ENCODE measurements at regions not wholly inside any gene's neighbourhood (a gene's known extent, or its start where the extent isn't known, plus 50 kb on each side); places are given as distances from the start of the nearest gene placed in this dataset.
"Not testable (repeated sequence)": the region's sequence is repeated elsewhere in the genome, so short reads cannot be mapped to it uniquely, and the experiment has no call there.

DNA sequence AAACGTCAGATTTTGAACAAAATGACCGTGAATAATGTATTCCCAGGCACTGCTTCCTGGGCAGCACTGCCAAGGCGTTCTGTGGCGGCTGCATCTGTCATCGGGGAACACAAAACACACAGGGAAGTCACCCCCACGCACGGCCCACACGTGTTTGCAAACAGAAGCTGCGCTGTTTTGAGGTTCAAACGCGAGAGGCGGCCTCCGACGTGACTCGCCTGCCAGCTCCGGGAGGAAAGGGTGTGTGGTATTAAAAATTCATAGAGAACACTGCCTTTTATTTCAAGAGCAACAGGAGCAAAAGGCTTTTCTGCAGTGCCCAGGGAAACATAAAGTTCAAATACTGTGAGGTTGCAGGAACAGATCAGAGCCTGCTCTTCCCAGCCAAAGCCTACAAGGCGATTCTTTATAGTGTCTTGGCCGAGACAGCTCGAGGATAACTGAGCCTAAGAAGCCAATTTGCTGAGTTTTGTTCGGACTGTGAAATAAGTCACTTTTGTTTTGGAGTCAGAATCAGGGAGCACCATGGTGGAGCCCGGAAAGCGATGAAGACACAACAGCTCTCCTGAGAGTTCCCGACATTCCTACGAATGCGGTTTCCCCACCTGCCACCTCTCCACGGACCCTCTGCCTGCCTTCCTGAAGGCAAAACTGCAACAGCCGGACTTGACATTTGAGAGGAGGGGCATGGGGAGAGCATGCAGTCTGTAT is 115.3 kb upstream of the IRX2 start:
- no peaks in the 10 kb centered on the region for H3K36me3 ChIP-seq (ENCODE audit: control insufficient read depth, insufficient read depth, low read length)
- H3K27ac ChIP-seq (ENCODE audit: low read depth, low read length), result no peak overlapping the region
- H3K4me1 ChIP-seq (ENCODE audit: control insufficient read depth, insufficient read depth, low read length), result no peaks in the 10 kb centered on the region
- H3K9ac ChIP-seq (ENCODE audit: low read length), result no peak overlapping the region
- H3K27me3 ChIP-seq (ENCODE audit: control insufficient read depth, insufficient read depth, low read length), result no peaks in the 10 kb centered on the region
- H3K9me3 ChIP-seq (ENCODE audit: control insufficient read depth, insufficient read depth, low read depth, low read length), result no peaks in the 10 kb centered on the region
- H3K4me3 ChIP-seq (ENCODE audit: low read depth, low read length), result no peak overlapping the region

DNA sequence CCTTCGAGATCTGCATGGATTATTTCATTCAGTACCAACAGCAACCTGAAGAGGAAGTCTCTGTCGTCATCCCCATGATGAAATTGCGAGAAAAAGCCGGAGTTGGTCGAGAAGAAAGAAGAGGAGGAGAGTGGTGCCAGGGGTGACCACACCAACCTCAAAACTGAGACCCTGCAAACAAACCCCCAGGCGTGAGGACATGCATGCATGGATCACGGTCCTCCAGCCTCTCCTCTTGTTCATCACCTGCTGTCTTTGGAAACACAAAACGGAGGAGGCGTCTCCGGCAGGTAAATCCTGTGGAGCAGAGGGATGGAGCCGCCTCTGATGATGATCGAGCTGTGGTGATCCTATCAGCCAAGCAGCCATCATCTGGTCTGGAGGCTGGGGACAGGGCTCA is 114.4 kb upstream of the IRX2 start:
- Histone ChIP-seq H3K4me3 (ENCODE audit: low read depth, low read length) (no peak overlapping the region), H3K36me3 (ENCODE audit: control insufficient read depth, insufficient read depth, low read length) (no peaks in the 10 kb centered on the region), H3K9ac (ENCODE audit: low read length) (no peak overlapping the region), H3K27ac (ENCODE audit: low read depth, low read length) (no peak overlapping the region), H3K4me1 (ENCODE audit: control insufficient read depth, insufficient read depth, low read length) (no peaks in the 10 kb centered on the region), H3K9me3 (ENCODE audit: control insufficient read depth, insufficient read depth, low read depth, low read length) (no peaks in the 10 kb centered on the region), H3K27me3 (ENCODE audit: control insufficient read depth, insufficient read depth, low read length) (no peaks in the 10 kb centered on the region)

GRCh38 chr5:2864515-2865105 is 113.1 kb upstream of the IRX2 start:
- H3K36me3 ChIP-seq (ENCODE audit: control insufficient read depth, insufficient read depth, low read length), result no peaks in the 10 kb centered on the region
- H3K9ac ChIP-seq (ENCODE audit: low read length), result no peak overlapping the region
- H3K27me3 ChIP-seq (ENCODE audit: control insufficient read depth, insufficient read depth, low read length), result no peaks in the 10 kb centered on the region

DNA sequence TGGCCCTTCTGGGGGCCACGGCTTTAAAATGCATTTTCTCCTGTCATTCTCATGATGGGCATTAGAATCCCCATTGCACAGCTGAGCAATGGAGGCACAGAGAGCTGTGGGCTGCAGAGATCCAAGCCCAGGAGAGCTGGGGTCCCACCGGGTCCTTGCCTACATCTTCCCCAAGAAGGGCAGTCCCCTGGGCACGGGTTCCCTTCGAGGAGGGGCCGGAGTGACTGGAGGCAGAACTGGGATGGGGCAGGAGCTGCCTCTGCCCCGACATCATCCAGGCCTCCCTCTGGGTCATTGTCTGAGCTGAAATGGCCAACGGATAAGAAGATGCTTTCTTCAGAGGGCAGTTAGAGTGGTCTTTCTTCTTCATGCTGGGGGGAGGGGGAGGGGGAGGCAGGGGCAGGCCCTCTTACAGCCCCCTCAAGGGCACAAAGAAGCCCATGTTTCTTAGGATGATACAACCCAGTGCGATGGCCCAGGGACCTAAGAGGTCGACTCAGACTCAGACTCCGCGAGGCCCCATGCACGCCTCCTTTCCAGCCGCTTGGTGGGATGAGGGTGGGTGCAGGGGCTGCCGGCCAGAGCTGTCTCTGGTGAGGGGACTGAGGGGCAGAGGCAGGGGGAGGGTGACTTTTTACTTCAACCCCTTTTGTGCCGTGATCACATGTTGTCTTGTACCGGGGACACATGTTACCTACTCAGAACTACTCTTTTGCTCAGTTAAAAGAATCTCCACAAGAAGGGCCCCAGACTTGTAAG is 112.4 kb upstream of the IRX2 start:
- Histone ChIP-seq H3K27me3 (ENCODE audit: control insufficient read depth, insufficient read depth, low read length) (no peaks in the 10 kb centered on the region), H3K9ac (ENCODE audit: low read length) (no peak overlapping the region)

More at GRCh38 chr5:2864515-2865105, 113.1 kb upstream of the IRX2 start:
- Histone ChIP-seq H3K9me3 (ENCODE audit: control insufficient read depth, insufficient read depth, low read depth, low read length) (no peaks in the 10 kb centered on the region), H3K4me1 (ENCODE audit: control insufficient read depth, insufficient read depth, low read length) (no peaks in the 10 kb centered on the region), H3K27ac (ENCODE audit: low read depth, low read length) (no peak overlapping the region), H3K4me3 (ENCODE audit: low read depth, low read length) (no peak overlapping the region)

GRCh38 chr5:2863133-2863532 is 111.7 kb upstream of the IRX2 start:
- Histone ChIP-seq H3K36me3 (ENCODE audit: control insufficient read depth, insufficient read depth, low read length) (no peaks in the 10 kb centered on the region), H3K4me1 (ENCODE audit: control insufficient read depth, insufficient read depth, low read length) (no peaks in the 10 kb centered on the region), H3K9me3 (ENCODE audit: control insufficient read depth, insufficient read depth, low read depth, low read length) (no peaks in the 10 kb centered on the region)

More for the DNA sequence above, 112.4 kb upstream of the IRX2 start:
- H3K27ac ChIP-seq (ENCODE audit: low read depth, low read length), result no peak overlapping the region
- no peaks in the 10 kb centered on the region for H3K4me1 ChIP-seq (ENCODE audit: control insufficient read depth, insufficient read depth, low read length)
- H3K36me3 ChIP-seq (ENCODE audit: control insufficient read depth, insufficient read depth, low read length), result no peaks in the 10 kb centered on the region
- H3K9me3 ChIP-seq (ENCODE audit: control insufficient read depth, insufficient read depth, low read depth, low read length), result no peaks in the 10 kb centered on the region
- no peak overlapping the region for H3K4me3 ChIP-seq (ENCODE audit: low read depth, low read length)

GRCh38 chr5:2862176-2862575 is 110.7 kb upstream of the IRX2 start:
- not testable (repeated sequence) for H3K4me1 ChIP-seq (ENCODE audit: control insufficient read depth, insufficient read depth, low read length); H3K9me3 ChIP-seq (ENCODE audit: control insufficient read depth, insufficient read depth, low read depth, low read length); H3K9ac ChIP-seq (ENCODE audit: low read length); H3K4me3 ChIP-seq (ENCODE audit: low read depth, low read length); H3K36me3 ChIP-seq (ENCODE audit: control insufficient read depth, insufficient read depth, low read length); H3K27ac ChIP-seq (ENCODE audit: low read depth, low read length); H3K27me3 ChIP-seq (ENCODE audit: control insufficient read depth, insufficient read depth, low read length)

More at GRCh38 chr5:2863133-2863532, 111.7 kb upstream of the IRX2 start:
- no peak overlapping the region for H3K4me3 ChIP-seq (ENCODE audit: low read depth, low read length)
- H3K27ac ChIP-seq (ENCODE audit: low read depth, low read length), result no peak overlapping the region
- H3K27me3 ChIP-seq (ENCODE audit: control insufficient read depth, insufficient read depth, low read length), result no peaks in the 10 kb centered on the region
- no peak overlapping the region for H3K9ac ChIP-seq (ENCODE audit: low read length)

DNA sequence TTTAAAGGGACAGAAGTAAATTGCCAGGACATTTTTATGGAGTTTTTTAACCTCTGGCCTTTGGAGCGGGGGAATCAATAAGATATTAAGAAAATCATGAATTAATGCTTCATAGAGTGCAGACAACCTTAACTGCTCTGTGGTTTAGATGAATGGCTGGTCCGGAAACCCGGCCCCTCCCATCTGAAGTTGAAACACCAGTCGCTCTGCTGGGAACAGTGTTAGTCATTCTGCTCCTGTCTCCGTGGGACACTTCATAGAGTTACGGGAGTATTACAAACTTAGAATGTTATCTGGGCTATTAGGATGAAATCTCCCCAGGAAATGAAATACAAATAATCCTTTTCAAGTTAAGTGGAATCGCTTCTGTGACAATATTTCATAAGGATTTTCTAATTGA is 110.1 kb upstream of the IRX2 start:
- Histone ChIP-seq H3K9ac (ENCODE audit: low read length) (no peak overlapping the region), H3K27ac (ENCODE audit: low read depth, low read length) (no peak overlapping the region), H3K4me3 (ENCODE audit: low read depth, low read length) (no peak overlapping the region), H3K36me3 (ENCODE audit: control insufficient read depth, insufficient read depth, low read length) (no peaks in the 10 kb centered on the region), H3K27me3 (ENCODE audit: control insufficient read depth, insufficient read depth, low read length) (no peaks in the 10 kb centered on the region), H3K4me1 (ENCODE audit: control insufficient read depth, insufficient read depth, low read length) (no peaks in the 10 kb centered on the region), H3K9me3 (ENCODE audit: control insufficient read depth, insufficient read depth, low read depth, low read length) (no peaks in the 10 kb centered on the region)

- H3K27ac ChIP-seq (ENCODE audit: low read depth, low read length), result no peak overlapping the region
These were observed 108.6 kb upstream of the IRX2 start for GRCh38 chr5:2860101-2860500.

DNA sequence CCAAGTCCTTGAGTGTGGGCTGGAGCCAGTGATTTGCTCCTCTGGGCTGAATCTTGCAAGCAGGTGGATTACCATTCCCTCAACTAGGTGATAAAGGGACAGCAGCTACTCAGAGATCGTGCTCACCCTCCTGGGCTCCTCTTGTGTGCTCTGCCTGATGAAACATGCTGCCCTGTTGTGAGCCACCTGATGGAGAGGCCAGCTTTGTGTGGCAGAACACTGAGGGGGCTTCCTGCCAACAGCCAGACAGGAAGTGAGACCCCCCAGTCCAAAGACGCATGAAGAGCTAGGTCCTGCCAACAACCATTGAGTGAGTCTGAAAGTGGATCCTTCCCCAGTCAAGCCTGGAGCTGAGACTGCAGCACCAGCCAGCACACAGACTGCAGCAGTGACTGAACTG is 106.4 kb upstream of the IRX2 start:
- no peaks in the 10 kb centered on the region for H3K9me3 ChIP-seq (ENCODE audit: control insufficient read depth, insufficient read depth, low read depth, low read length)
- H3K27ac ChIP-seq (ENCODE audit: low read depth, low read length), result no peak overlapping the region
- no peaks in the 10 kb centered on the region for H3K4me1 ChIP-seq (ENCODE audit: control insufficient read depth, insufficient read depth, low read length)
- H3K27me3 ChIP-seq (ENCODE audit: control insufficient read depth, insufficient read depth, low read length), result no peaks in the 10 kb centered on the region
- H3K9ac ChIP-seq (ENCODE audit: low read length), result no peak overlapping the region
- H3K4me3 ChIP-seq (ENCODE audit: low read depth, low read length), result no peak overlapping the region
- H3K36me3 ChIP-seq (ENCODE audit: control insufficient read depth, insufficient read depth, low read length), result no peaks in the 10 kb centered on the region

More at GRCh38 chr5:2860101-2860500, 108.6 kb upstream of the IRX2 start:
- Histone ChIP-seq H3K9me3 (ENCODE audit: control insufficient read depth, insufficient read depth, low read depth, low read length) (no peaks in the 10 kb centered on the region), H3K4me1 (ENCODE audit: control insufficient read depth, insufficient read depth, low read length) (no peaks in the 10 kb centered on the region), H3K36me3 (ENCODE audit: control insufficient read depth, insufficient read depth, low read length) (no peaks in the 10 kb centered on the region), H3K27me3 (ENCODE audit: control insufficient read depth, insufficient read depth, low read length) (no peaks in the 10 kb centered on the region), H3K4me3 (ENCODE audit: low read depth, low read length) (no peak overlapping the region), H3K9ac (ENCODE audit: low read length) (no peak overlapping the region)

- Histone ChIP-seq H3K9ac (ENCODE audit: low read length) (no peak overlapping the region), H3K4me3 (ENCODE audit: low read depth, low read length) (no peak overlapping the region), H3K36me3 (ENCODE audit: control insufficient read depth, insufficient read depth, low read length) (no peaks in the 10 kb centered on the region), H3K27me3 (ENCODE audit: control insufficient read depth, insufficient read depth, low read length) (no peaks in the 10 kb centered on the region), H3K27ac (ENCODE audit: low read depth, low read length) (no peak overlapping the region), H3K4me1 (ENCODE audit: control insufficient read depth, insufficient read depth, low read length) (no peaks in the 10 kb centered on the region), H3K9me3 (ENCODE audit: control insufficient read depth, insufficient read depth, low read depth, low read length) (no peaks in the 10 kb centered on the region)
These were observed 104.7 kb upstream of the IRX2 start for GRCh38 chr5:2856206-2856605.

GRCh38 chr5:2852446-2852845 is 101.0 kb upstream of the IRX2 start:
- Histone ChIP-seq H3K36me3 (ENCODE audit: control insufficient read depth, insufficient read depth, low read length) (no peaks in the 10 kb centered on the region), H3K27ac (ENCODE audit: low read depth, low read length) (no peak overlapping the region), H3K9me3 (ENCODE audit: control insufficient read depth, insufficient read depth, low read depth, low read length) (no peaks in the 10 kb centered on the region), H3K27me3 (ENCODE audit: control insufficient read depth, insufficient read depth, low read length) (no peaks in the 10 kb centered on the region), H3K4me1 (ENCODE audit: control insufficient read depth, insufficient read depth, low read length) (no peaks in the 10 kb centered on the region), H3K4me3 (ENCODE audit: low read depth, low read length) (no peak overlapping the region), H3K9ac (ENCODE audit: low read length) (no peak overlapping the region)
